HUDEP-2 (cell line): ENCODE measurements at regions not wholly inside any gene's neighbourhood (a gene's known extent, or its start where the extent isn't known, plus 50 kb on each side); places are given as distances from the start of the nearest gene placed in this dataset.
"Not testable (repeated sequence)": the region's sequence is repeated elsewhere in the genome, so short reads cannot be mapped to it uniquely, and the experiment has no call there.

Experiments used
- DNase-seq, 76 experiments: peaks; one replicate each; lab custom pipeline; 2025; ENCODE audit not compliant: unreplicated experiment in 76 of 76; lab: John Stamatoyannopoulos, UW

DNA sequence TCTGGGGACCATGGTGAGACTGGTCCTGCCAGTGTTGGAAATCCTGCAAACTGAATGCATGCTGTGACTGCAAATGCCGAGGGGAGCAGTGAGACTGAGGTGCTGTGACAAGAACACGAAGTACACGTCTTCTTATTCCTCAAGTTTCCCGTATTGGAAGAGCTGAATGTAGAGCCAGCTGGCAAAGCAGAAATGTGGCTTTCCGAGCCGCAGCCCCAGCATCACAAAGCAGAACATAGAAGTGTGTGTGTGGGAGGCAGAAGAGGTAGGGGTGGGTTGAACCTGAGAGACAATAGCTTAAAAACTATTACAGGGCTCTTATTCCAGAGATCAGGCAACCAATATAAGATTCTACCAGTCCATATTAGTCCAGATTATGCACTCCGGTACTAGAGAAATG, 98.8 kb downstream of the CARTPT start:
- DNase-seq, result no peak

DNA sequence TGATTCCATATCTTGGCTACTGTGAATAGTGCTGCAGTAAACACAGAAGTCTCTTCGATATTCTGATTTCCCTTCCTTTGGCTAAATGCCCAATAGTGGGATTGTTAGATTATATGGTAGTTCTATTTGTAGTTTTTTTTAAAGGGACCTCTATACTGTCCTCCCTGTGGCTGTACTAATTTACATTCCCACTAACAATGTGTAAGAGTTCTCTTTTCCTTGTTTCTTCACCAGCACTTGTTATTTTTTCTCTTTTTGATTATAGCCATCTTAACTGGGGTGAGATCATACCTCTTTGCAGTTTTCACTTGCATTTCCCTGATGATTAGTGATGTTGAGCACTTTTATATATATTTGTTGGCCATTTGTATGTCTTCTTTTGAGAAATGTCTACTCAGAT, 102.0 kb downstream of the CARTPT start:
- DNase-seq, result no peak

DNA sequence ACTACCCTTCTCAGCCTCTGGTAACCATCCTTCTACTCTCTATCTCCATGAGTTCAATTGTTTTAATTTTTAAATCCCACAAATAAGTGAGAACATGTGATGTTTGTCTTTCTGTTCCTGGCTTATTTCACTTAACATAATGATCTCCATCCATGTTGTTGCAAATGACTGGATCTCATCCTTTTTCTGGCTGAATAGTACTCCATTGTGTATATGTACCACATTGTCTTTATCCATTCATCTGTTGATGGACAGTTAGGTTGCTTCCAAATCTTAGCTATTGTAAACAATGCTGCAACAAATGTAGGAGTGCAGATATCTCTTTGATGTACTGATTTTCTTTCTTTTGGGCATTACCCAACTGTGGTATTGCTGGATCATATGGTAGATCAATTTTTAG, 103.0 kb downstream of the CARTPT start:
- not testable (repeated sequence) for DNase-seq

DNA sequence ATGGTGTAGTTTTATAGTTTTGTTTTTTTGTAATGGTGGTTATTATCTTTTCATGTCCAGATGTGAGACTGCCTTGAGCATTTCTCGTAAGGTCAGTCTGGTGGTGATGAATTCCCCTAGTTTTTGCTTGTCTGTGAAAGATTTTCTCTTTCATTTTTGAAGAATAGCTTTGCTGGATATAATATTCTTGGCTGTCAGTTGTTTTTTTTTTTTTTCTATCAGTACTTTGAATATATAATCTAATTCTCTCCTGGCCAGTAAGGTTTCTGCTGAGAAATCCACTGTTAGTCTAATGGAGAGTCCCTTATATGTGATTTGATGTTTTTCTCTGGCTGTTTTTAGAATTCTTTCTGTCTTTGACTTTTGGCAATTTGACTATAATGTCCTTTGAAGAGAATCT, 106.9 kb downstream of the CARTPT start:
- no peak for DNase-seq

DNA sequence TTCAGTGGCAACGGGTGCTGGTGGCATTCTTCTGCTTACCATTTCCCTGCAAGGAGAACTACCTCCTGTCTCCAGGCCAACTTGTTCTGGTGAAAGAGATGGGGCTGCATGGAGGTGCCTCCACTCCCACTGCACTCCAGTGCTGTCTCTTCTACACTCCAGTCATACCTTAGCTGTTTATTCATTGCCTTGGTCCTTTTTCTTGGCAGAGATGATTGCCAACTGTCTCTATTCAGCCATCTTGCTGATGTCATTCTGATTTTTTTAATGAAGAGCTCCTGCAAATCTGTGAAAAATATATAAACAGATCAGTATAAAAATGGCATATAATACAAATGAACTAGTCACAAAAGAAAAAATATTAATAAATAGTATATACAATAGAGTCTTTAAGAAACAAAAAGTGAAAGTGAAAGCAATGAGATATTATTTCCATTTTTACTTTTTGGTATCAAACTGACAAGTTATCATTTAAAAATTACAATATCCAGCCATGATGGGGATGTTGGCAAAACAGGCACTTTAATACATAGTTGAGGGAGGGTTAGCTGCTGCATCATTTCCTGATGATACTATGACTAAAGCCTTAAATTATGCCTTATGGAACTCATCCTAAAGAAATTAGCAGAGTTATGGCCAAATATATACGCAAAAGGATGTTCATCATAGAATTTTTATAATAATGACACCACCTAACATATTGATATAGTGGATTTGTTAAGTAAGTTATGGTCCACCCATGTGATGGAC, 109.4 kb downstream of the CARTPT start:
- no peak for DNase-seq

DNA sequence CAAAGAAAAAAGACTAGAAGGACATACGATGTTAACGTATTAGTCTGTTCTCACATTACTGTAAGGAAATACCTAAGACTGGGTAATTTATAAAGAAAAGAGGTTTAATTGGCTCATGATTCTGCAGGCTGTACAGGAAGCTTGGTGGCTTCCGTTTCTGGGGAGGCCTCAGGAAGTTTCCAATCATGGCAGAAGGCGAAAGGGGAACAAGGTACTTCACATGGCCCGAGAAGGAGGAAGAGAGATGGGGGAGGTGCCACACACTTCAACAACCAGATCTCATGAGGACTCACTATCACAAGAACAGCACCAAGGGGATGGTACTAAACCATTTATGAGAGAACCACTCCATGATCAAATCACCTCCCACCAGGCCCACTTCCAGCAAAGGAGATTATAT, 110.1 kb downstream of the CARTPT start:
- DNase-seq, result no peak

DNA sequence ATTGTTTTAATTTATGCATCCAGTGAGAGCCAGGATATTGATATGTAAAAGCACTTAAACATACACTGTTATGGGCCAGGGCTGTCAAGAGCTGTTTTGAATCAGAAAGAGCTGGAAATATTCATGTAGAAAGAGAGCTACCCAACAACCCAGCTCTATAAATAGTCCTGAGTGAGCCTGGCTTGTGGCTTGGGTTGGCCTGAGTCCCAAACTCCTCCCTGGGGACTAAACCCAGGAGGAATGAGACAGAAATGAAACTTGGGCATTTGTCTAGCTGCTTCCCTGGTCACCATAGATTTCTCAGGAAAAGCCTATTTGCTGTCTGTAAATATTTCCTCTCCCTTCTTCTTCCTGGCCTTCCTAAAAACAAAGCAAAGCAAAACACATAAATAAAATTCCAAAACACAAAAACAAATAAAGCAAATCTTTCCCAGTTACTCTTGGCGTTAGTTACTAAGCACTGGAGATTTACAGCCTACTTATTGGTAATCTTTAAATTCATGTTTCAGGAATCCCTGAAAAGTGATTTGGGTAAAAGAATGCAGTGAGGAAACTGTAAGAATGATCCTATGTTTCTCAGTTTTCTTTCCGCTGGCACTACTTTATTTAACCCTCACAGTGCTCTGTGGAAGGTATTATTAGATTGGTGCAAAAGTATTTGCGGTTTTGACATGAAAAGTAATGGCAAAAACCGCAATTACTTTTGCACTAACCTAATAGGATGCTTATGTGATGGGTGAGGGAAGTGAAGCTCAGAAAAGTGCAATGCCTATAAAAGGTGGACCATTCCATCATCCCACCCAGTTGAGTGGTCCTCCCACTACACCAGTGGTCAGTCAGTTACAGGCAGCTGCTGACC, 111.8 kb downstream of the CARTPT start:
- DNase-seq, result no peak

DNA sequence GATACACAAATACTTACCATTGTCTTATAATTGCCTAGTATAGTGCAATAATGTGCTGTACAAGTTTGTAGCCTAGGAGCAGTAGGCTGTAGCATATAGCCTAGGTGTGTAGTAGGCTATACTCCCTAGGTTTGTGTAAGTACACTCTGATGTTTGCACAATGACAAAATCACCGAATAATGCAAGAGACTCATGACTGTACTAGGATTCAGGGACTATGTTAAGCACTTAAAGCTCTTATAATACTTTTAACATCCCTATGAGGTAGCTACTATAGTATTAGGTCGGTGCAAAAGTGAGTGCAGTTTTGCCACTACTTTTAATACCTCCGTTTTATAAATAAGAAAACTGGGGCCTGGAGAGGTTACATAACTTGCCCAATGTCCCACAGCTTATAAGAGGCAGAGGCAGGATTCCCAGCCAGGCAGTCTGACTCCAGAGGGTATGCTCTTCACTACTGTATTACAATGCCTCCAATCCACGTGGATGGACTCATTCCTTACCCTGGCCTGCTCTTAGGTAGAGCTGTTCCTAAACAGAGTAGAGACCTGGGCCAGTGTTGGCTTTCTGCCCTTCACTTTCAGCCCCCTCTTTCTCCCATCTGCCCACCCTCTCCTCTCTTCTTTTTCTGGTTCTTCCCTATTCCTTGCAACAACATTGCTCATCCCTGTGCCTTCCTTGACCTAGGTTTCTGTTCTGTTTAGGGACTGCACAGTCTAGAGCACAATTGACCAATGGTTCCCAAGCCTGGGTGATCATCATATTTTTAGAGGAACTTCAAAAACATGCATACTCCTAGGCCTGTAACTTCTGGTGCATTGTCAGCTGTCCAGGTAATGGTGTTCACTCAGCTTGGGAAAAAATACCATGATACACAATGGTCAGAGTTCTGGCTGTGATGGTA, 114.0 kb downstream of the CARTPT start:
- no peak for DNase-seq

DNA sequence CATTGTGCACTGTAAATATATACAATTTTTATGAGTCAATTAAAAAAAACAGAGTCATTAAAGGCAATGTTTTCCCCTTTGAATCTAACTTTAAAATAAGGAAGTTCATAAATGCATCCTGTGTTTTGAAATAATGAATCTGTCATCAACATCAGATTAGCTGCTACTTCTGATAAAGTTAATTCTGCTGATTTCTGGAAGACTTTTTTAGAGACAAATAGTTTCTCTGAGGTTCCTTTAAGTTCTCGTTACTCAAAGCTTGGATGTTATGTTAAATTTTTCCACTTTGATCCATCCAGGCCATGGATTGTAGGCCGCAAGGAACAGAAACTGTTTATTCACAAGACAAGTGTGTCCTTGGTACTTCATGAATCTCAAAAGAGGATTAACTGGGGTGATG, 115.5 kb downstream of the CARTPT start:
- DNase-seq, result no peak

DNA sequence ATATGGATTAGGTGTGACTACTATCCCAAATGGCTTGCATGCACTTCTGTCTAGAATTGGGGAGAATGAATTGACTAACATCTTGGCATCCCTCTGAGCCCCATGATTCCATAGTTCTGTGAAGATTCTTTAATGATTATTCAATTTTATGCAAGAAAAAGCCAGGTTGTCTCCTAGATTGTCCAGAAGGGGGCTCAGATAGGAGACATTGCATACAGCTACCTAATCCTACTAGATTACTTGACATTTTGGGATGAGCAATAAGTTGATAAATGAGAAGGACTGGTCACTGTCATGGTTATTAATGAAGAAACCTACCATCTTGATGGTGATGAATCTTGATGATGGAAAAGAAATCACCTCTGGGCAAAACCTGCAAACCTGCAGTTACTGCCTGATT, 117.0 kb downstream of the CARTPT start:
- no peak for DNase-seq

DNA sequence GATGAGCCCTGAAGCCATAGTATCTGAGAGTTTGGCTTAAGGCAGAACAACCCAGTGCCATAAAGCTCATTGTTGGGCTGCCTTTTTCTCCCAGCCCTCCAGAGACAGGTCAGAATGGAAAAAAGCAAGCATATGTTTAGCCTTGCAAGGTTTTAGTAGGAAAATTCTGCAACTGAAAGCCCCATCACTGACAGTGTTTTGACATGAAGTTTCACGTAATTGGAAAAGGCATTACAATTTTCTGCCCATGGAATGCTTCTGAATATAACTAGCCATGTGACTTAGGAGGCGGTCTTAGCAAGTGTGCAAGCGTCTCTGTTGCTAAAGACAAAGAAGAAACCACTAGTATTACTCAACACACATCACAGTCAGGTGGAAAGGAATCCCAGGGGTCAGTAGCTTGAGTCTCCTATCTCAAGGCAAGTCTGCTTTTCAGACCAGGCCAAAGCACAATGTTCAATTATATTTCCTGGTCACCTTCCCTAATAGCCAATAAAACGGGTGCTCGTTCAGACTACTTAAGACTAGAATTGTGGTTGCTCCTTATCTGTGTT, 117.6 kb downstream of the CARTPT start:
- no peak for DNase-seq

DNA sequence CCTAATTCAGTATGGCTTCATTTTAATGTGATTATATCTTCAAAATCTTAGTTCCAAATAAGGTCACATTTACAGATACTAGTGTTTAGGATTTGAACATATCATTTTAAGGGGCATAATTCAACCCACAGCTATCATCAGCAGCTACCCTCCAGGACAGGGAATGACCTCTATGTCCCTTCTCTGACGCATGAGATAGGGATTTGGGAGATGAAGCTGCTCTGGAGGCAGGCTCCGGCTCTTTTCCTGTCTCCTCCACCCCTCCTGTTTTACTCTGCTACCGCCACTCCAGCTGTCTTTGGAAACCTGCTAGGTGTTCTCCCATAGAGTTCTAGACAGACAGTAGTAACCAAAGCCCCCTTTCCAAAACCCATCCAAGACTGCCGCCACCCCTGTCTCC, 119.2 kb downstream of the CARTPT start:
- DNase-seq, result no peak

DNA sequence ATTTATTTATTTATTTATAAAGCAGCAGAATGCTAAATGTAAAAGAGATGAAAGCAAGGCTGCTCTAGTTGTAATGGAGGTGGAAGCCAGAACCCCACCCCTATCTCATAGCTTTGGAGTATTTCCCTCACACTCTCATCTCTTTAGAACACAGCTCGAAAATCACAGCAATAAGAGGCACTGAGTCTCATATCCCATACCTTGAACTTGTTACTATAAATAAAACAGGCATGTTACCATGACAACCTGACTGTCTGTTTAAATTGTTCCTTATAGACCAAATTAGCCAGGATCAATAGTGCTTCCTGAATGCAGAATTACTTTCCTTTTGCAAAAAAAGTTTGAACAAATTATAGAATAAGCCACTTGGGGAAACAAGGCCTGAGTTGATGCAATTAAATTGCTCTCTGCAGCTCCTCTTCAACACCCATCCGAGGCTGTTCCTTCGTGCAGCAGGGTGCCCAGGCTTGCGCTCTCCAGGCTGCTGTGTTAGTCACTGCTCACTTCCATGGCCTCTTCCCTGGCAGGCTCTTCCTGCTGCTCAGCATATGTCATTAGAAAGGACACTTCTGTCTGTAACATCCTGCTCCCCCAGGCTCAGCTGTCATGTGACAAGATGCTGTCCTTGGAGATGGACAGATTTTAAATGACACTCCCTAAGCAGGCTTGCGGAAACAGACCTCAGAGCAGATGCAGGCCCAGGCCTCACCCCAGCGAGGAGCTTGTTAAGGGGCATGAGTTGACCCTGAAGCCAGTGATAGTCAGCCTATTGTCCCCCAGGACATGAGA, 120.2 kb downstream of the CARTPT start:
- no peak for DNase-seq

DNA sequence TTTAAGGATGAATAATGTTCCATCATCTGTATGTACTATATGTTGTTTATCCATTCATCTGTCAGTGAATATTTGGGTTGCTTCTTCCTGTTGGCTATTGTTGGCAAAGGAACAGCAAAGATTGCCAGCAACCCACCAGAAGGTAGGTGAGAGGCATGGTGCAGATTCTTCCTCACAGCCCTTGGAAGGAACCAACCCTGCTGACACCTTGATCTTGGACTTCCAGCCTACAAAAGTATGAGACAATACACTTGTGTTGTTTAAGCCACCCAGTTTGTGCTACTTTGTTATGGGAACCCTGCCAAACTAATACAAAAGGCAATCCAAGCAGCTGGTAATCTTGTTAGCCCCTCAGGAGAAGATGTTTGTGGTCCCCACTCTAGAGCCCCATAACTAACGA, 122.0 kb downstream of the CARTPT start:
- no peak for DNase-seq

DNA sequence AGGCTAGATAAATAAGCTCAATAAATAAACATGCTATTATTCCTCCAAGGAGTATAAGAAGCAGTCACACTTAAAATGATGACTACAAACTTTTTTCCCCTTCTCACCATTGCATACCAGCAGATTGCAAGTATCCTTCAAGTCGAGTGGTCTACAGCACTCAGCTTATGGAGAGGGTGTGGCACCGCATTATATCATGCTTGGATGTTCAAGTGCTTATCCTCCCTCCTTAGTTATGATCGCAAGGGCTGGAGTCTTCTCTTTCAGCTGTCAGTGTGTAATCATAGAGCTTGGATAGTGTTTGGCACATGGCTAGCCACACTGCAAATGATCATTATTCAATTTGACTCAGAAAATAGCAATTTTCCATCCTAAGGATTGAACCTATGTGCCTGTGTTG, 124.0 kb downstream of the CARTPT start:
- no peak for DNase-seq

DNA sequence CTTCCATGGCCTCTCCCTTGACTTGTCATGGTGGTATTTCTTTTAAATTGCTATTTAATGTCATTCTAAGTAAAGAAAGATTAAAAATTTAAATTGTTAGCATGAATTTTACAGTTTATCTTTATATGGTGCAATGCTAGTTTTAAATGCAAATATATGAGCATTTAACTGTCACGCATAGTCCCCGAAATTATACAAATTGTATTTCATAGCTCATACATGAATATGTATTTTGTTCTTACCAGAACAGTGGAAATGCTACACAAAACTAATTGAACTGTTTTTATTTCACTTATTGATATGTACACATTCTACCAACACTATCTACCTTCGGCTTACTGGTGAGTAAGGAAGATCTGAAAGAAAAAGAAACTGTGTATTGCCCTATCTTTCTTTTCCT, 125.8 kb downstream of the CARTPT start:
- no peak for DNase-seq

DNA sequence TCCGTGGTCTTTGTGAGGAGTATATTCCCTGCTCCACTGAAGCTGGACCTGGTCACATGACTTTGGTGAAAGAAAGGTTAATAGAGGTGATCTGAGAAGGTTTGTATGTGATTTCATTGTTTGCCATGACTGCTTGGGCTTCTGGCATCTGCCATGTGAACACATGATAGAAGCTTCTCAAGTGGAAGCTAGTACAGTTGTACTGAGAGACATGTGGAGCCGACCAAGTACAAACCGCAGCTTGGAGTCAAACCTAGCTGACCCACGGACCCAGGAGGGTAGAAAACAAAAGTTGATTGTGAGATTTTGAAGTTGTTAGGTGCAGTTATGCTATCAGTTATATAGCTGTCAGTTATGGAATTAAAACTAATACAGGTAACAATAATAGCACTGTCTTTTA, 140.4 kb downstream of the CARTPT start:
- no peak for DNase-seq

DNA sequence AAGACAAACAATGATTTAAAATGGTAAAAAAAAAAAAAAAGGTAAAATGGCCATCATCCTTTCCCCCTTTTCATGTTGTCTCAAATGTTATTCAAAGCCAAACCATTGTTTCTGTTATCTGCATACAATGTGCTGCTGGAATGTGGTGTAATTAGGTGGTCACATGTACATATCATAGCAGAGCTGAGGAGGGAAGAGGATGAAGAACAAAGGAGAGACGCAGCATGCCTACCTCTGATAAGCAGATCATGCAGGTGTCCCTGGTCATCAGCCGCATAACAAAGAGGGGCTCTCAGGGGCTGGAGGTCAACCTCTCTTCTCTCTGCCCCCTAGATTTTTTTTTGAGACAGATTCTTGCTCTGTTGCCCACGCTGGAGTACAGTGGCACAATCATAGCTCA, 141.0 kb downstream of the CARTPT start:
- DNase-seq, result no peak

DNA sequence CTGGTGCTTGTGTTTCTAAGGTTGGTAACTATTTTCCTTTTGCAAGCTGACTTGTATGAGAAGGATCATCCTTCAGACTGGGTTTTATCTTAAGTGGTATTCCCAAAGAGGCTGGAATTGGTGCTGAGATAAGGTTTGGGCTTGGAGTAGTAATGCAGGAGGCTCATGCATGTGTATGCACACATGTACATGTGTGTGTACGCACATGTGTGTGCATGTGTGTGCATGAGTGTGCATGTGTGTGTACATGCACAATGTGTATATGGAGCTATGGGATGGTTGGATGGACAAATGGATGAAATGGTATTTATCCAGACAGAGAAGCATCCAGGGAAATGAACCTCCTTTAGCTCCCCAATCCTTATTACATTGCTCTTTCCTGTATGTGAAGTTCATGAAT, 142.6 kb downstream of the CARTPT start:
- DNase-seq, result no peak

DNA sequence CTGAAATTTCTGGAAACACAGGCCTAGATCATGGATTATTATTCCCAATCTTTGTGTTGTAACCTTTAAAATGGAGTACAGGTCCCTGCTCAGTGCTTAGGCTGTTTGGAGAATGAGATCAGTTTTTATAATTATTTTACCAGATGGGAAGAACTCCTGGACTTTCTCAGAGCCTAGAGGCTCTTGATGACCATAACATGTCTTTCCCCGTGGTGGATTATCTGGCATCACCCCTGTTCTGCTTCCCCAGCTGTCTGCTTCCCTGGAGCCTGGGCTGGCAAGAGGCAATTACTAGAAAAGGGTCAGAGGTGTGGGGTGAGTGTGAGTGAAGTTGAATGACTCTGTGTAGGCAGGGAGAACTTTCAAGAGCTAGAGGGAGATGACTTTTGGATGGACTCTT, 143.0 kb downstream of the CARTPT start:
- no peak for DNase-seq
